Vagina (tissue), 2 donors: ENCODE measurements at regions not wholly inside any gene's neighbourhood (a gene's known extent, or its start where the extent isn't known, plus 50 kb on each side); places are given as distances from the start of the nearest gene placed in this dataset.

Experiments used
- CTCF ChIP-seq, 3 experiments: fragments of 450-650 bp in 2 of 3; fragments of 200-600 bp in 1 of 3; sonication (generic) in 1 of 3; IDR thresholded peaks; one replicate each; pipeline ENCODE4 v1.5.1; 2017 to 2019; ENCODE audit warnings: antibody characterized with exemption in 3 of 3, mild to moderate bottlenecking in 2 of 3, moderate library complexity in 2 of 3
- POLR2A ChIP-seq, 2 donors: fragments of 450-650 bp; IDR thresholded peaks; one replicate each; pipeline ENCODE4 v1.6.1; 2017; ENCODE audit warnings: antibody characterized with exemption in 2 of 2, mild to moderate bottlenecking in 2 of 2, moderate library complexity in 2 of 2

GRCh38 chr12:73308079-73308478 lies 1035.9 kb downstream of the TRHDE start:
- TF ChIP-seq CTCF (IDR thresholded peaks at IDR 0.05) (no peak), POLR2A (IDR thresholded peaks at IDR 0.05) (no peak)
